Psoas muscle (tissue), 7 donors: ENCODE measurements at regions not wholly inside any gene's neighbourhood (a gene's known extent, or its start where the extent isn't known, plus 50 kb on each side); places are given as distances from the start of the nearest gene placed in this dataset.
"Not testable (repeated sequence)": the region's sequence is repeated elsewhere in the genome, so short reads cannot be mapped to it uniquely, and the experiment has no call there.

Experiments used
- ATAC-seq, 4 donors: fragments of 200-7000 bp; cut with Tn5 transposase; one replicate each; pipeline ENCODE4 v1.9.1; 2020; ENCODE audit warnings: moderate library complexity in 3 of 4, mild to moderate bottlenecking in 2 of 4
- DNase-seq, 2 donors: peaks; one replicate each; pipeline ENCODE4 v3.0.0-alpha.2; 2020
- H3K27ac ChIP-seq: fragments of 200-600 bp; one replicate; pipeline ENCODE4 v1.8.0; 2022
- H3K27me3 ChIP-seq, 3 donors: fragments of 200-600 bp in 1 of 3; one replicate each; pipeline versions ENCODE4 v1.6.1 to v1.8.0; 2013 to 2022; ENCODE audit warnings: low read length in 2 of 3, mild to moderate bottlenecking in 2 of 3, moderate library complexity in 1 of 3; ENCODE audit not compliant: insufficient read depth in 3 of 3
- H3K36me3 ChIP-seq, 2 donors: fragments of 200-600 bp in 1 of 2; one replicate each; pipeline versions ENCODE4 v1.6.1 to v1.8.0; 2013 to 2022; ENCODE audit warnings: low read depth in 1 of 2, mild to moderate bottlenecking in 1 of 2, moderate library complexity in 1 of 2; ENCODE audit not compliant: insufficient read depth in 1 of 2
- H3K4me1 ChIP-seq: fragments of 200-600 bp; one replicate; pipeline ENCODE4 v1.8.0; 2022
- H3K4me3 ChIP-seq: fragments of 200-600 bp; one replicate; pipeline ENCODE4 v1.8.0; 2022; ENCODE audit warnings: mild to moderate bottlenecking
- H3K9me3 ChIP-seq: fragments of 200-600 bp; one replicate; pipeline ENCODE4 v1.8.0; 2022
- CTCF ChIP-seq: fragments of 200-600 bp; IDR thresholded peaks from one replicate; pipeline ENCODE4 v1.8.0; 2022; ENCODE audit warnings: antibody characterized with exemption
- WGBS, 3 donors: extraction: QIAGEN DNeasy Blood & Tissue Kit; methylation state at CpG; one replicate each; pipeline versions ENCODE4 v1.1.6 to v1.1.7; 2013; 5-methylcytosine and 5-hydroxymethylcytosine counted together
- intact Hi-C, 2 donors: fragments of 100-400 bp; cut with DNase I; formaldehyde crosslinking; loops; one replicate each; pipeline versions ENCODE4 v1.11.0 to v1.14.2; 2022
- donor health status: healthy with polysubstance abuse.
- donor health status: DM: no; HTN: no; CAD: no; lungs with moderate emphysema.
- donor health status: Bipolar disorder and iron deficiency.
- donor health status: healthy.
- donor health status: DM: yes; HTN: yes; CAD: no.
- donor health status: DM: no; HTN: no; CAD: no.
- donor health status: DM: yes; HTN: yes; CAD: no.

- H3K27ac ChIP-seq, result no peak overlapping the region
- intact Hi-C loops, result no loop called here
- H3K9me3 ChIP-seq, result no peaks in the 10 kb centered on the region
- no peak overlapping the region for H3K4me3 ChIP-seq
- TF ChIP-seq CTCF, result no peak
- peaks cover 0 to 2% (median 0%) of the 10 kb centered on the region in 3 donors for H3K27me3 ChIP-seq
- H3K4me1 ChIP-seq, result no peaks in the 10 kb centered on the region
- WGBS, 3 donors, result 81 to 87% (median 82%) methylated on average over 4 of the region's 4 CpGs
- no peaks in the 10 kb centered on the region for H3K36me3 ChIP-seq
- no peak for ATAC-seq
- no peak for DNase-seq
Measured at GRCh38 chr1:157437296-157437695, 115.0 kb downstream of the FCRL5 start.

GRCh38 chr1:157431751-157432150 lies 120.6 kb downstream of the FCRL5 start:
- Histone ChIP-seq H3K9me3 (no peaks in the 10 kb centered on the region), H3K27me3 (peaks cover 0 to 2% (median 0%) of the 10 kb centered on the region in 3 donors), H3K4me1 (no peaks in the 10 kb centered on the region), H3K36me3 (no peaks in the 10 kb centered on the region), H3K27ac (no peak overlapping the region), H3K4me3 (no peak overlapping the region)
- 64 to 79% (median 71%) methylated on average over 5 of the region's 5 CpGs for WGBS, 3 donors
- no peak for ATAC-seq
- intact Hi-C loops, result no loop called here
- DNase-seq, result no peak
- TF ChIP-seq CTCF, result no peak

GRCh38 chr1:157429601-157430240 lies 122.6 kb downstream of the FCRL5 start:
- WGBS, 3 donors, result 68 to 79% (median 70%) methylated on average over 5 of the region's 5 CpGs
- intact Hi-C loops, result no loop called here
- no peaks in the 10 kb centered on the region for H3K9me3 ChIP-seq
- H3K4me3 ChIP-seq, result no peak overlapping the region
- no peak for DNase-seq
- TF ChIP-seq CTCF, result no peak
- ATAC-seq, result no peak
- no peaks in the 10 kb centered on the region for H3K36me3 ChIP-seq
- H3K27ac ChIP-seq, result no peak overlapping the region
- no peaks in the 10 kb centered on the region for H3K4me1 ChIP-seq
- no peaks in the 10 kb centered on the region for H3K27me3 ChIP-seq

GRCh38 chr1:157423764-157424163 lies 128.6 kb downstream of the FCRL5 start:
- ATAC-seq, H3K27me3 ChIP-seq, DNase-seq, H3K4me1 ChIP-seq, H3K4me3 ChIP-seq, H3K9me3 ChIP-seq, intact Hi-C loops, H3K36me3 ChIP-seq, H3K27ac ChIP-seq: not testable (repeated sequence)
- WGBS, 3 donors, result 95 to 96% (median 96%) methylated on average over 1 of the region's 1 CpG

GRCh38 chr1:157419845-157420542 lies 132.3 kb downstream of the FCRL5 start:
- H3K36me3 ChIP-seq, result no peaks in the 10 kb centered on the region
- DNase-seq (no peak), ATAC-seq (no peak)
- 87 to 88% (median 87%) methylated on average over 6 of the region's 6 CpGs for WGBS, 3 donors
- H3K27ac ChIP-seq, result no peak overlapping the region
- no peaks in the 10 kb centered on the region for H3K9me3 ChIP-seq
- no peaks in the 10 kb centered on the region for H3K27me3 ChIP-seq
- no peaks in the 10 kb centered on the region for H3K4me1 ChIP-seq
- no peak for TF ChIP-seq CTCF
- intact Hi-C loops, result no loop called here
- no peak overlapping the region for H3K4me3 ChIP-seq
